ENCODE measurements at regions not wholly inside any gene's neighbourhood (a gene's known extent, or its start where the extent isn't known, plus 50 kb on each side); places are given as distances from the start of the nearest gene placed in this dataset.

- Histone ChIP-seq H3K9me3 (ENCODE audit: low read depth) (no peaks in the 10 kb centered on the region), H3K27ac (no peak overlapping the region), H3K4me3 (no peak overlapping the region), H3K4me1 (ENCODE audit: insufficient read depth) (peaks cover 12% of the 10 kb centered on the region), H3K4me2 (no peak overlapping the region), H3K27me3 (no peaks in the 10 kb centered on the region), H3K9me2 (replicated peaks; ENCODE audit: insufficient read depth) (no peaks in the 10 kb centered on the region), H3K36me3 (replicated peaks; ENCODE audit: insufficient read depth, low read depth) (no peaks in the 10 kb centered on the region), H2AFZ (no peak overlapping the region), H3K79me2 (no peaks in the 10 kb centered on the region), H4K20me1 (ENCODE audit: insufficient read depth, poor library complexity, severe bottlenecking) (no peaks in the 10 kb centered on the region)
- DNase-seq (ENCODE audit: low spot score): no peak
- WGBS (ENCODE audit: low lambda C conversion rate, missing lambda C conversion rate): 62% methylated on average over 5 of the region's 5 CpGs
- TF ChIP-seq CTCF (IDR thresholded peaks at IDR 0.05; ENCODE audit: poor library complexity) (no peak), EZH2 (IDR thresholded peaks at IDR 0.05; ENCODE audit: borderline replicate concordance) (no peak), EZH2phosphoT487 (IDR thresholded peaks at IDR 0.05; ENCODE audit: low read depth, severe bottlenecking, unreplicated experiment) (no peak)
These were observed 126.4 kb upstream of the CXCL14 start for GRCh38 chr5:135705141-135705631.

DNA sequence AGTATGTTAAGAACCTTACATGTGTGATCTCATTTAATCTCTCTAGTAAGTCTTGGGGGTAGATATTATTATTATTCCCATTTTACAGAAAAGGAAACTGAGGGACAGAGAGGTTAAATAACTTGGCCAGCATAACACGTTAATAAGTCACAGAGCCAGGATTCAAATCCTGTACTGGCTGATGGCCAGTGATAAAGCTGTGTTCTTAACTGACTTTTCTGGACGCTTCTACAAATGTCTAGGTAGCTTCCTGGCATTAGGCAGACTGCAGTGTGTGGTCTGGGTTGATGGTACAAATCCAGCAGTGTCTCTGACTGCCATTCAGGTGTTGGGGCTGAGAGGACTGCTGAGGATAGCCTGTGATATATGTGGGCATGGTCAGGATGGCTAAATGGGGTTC lies 125.8 kb upstream of the CXCL14 start:
- Histone ChIP-seq H3K9me3 (ENCODE audit: low read depth) (no peaks in the 10 kb centered on the region), H4K20me1 (ENCODE audit: insufficient read depth, poor library complexity, severe bottlenecking) (no peaks in the 10 kb centered on the region), H3K79me2 (no peaks in the 10 kb centered on the region), H3K36me3 (replicated peaks; ENCODE audit: insufficient read depth, low read depth) (no peaks in the 10 kb centered on the region), H3K9me2 (replicated peaks; ENCODE audit: insufficient read depth) (no peaks in the 10 kb centered on the region), H3K4me1 (ENCODE audit: insufficient read depth) (peaks cover 6% of the 10 kb centered on the region), H3K27me3 (no peaks in the 10 kb centered on the region), H3K4me2 (no peak overlapping the region), H3K27ac (no peak overlapping the region), H2AFZ (no peak overlapping the region), H3K4me3 (no peak overlapping the region)
- DNase-seq (ENCODE audit: low spot score): no peak
- WGBS (ENCODE audit: low lambda C conversion rate, missing lambda C conversion rate): 76% methylated on average over 2 of the region's 2 CpGs
- no peak for TF ChIP-seq EZH2 (IDR thresholded peaks at IDR 0.05; ENCODE audit: borderline replicate concordance)

DNA sequence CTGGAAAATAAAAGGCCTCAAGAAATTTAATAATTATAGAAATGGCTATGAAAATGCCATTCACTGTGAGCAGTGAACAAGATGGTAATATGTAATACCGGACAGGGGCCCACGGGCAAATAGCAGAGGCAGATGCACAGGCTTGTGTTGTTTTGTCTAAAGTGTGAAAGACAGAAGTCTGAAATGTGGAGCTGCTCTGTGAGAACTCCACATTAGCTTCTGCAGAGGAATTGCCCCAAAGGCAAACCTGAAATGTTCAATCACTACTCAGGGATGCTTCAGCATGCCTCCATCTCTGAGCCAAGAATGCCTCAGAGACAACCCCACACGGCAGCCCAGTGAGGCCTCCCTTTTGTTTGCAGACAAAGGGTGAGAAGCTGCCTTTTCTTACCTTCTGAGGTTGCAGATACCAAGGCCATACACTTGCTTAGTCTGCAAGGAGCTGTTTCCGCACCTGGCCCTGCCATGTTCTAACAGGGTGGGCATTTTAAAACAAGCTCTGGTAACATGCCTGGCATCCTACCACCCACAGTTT lies 124.3 kb upstream of the CXCL14 start:
- WGBS (ENCODE audit: low lambda C conversion rate, missing lambda C conversion rate): 67% methylated on average over 4 of the region's 4 CpGs

GRCh38 chr5:135702191-135702590 lies 123.4 kb upstream of the CXCL14 start:
- TF ChIP-seq EZH2 (IDR thresholded peaks at IDR 0.05; ENCODE audit: borderline replicate concordance) (no peak), CTCF (IDR thresholded peaks at IDR 0.05; ENCODE audit: poor library complexity) (no peak), EZH2phosphoT487 (IDR thresholded peaks at IDR 0.05; ENCODE audit: low read depth, severe bottlenecking, unreplicated experiment) (no peak)
- no peak for DNase-seq (ENCODE audit: low spot score)
- Histone ChIP-seq H3K27ac (no peak overlapping the region), H3K4me1 (ENCODE audit: insufficient read depth) (no peaks in the 10 kb centered on the region), H2AFZ (no peak overlapping the region), H3K4me3 (no peak overlapping the region), H3K9me3 (ENCODE audit: low read depth) (no peaks in the 10 kb centered on the region), H3K9me2 (replicated peaks; ENCODE audit: insufficient read depth) (no peaks in the 10 kb centered on the region), H4K20me1 (ENCODE audit: insufficient read depth, poor library complexity, severe bottlenecking) (no peaks in the 10 kb centered on the region), H3K79me2 (no peaks in the 10 kb centered on the region), H3K27me3 (no peaks in the 10 kb centered on the region), H3K4me2 (no peak overlapping the region), H3K36me3 (replicated peaks; ENCODE audit: insufficient read depth, low read depth) (no peaks in the 10 kb centered on the region)
- WGBS (ENCODE audit: low lambda C conversion rate, missing lambda C conversion rate): 90% methylated on average over 6 of the region's 6 CpGs

More for the DNA sequence above, 124.3 kb upstream of the CXCL14 start:
- Histone ChIP-seq H3K4me2 (no peak overlapping the region), H3K27ac (no peak overlapping the region), H3K79me2 (no peaks in the 10 kb centered on the region), H3K9me2 (replicated peaks; ENCODE audit: insufficient read depth) (no peaks in the 10 kb centered on the region), H4K20me1 (ENCODE audit: insufficient read depth, poor library complexity, severe bottlenecking) (no peaks in the 10 kb centered on the region), H3K36me3 (replicated peaks; ENCODE audit: insufficient read depth, low read depth) (no peaks in the 10 kb centered on the region), H3K4me1 (ENCODE audit: insufficient read depth) (no peaks in the 10 kb centered on the region), H3K9me3 (ENCODE audit: low read depth) (no peaks in the 10 kb centered on the region), H3K4me3 (no peak overlapping the region), H2AFZ (no peak overlapping the region), H3K27me3 (no peaks in the 10 kb centered on the region)
- DNase-seq (ENCODE audit: low spot score): no peak
- no peak for TF ChIP-seq EZH2phosphoT487 (IDR thresholded peaks at IDR 0.05; ENCODE audit: low read depth, severe bottlenecking, unreplicated experiment)
- TF ChIP-seq CTCF (IDR thresholded peaks at IDR 0.05; ENCODE audit: poor library complexity): no peak
- no peak for TF ChIP-seq EZH2 (IDR thresholded peaks at IDR 0.05; ENCODE audit: borderline replicate concordance)
